GM18519 (cell line): ENCODE measurements at regions not wholly inside any gene's neighbourhood (a gene's known extent, or its start where the extent isn't known, plus 50 kb on each side); places are given as distances from the start of the nearest gene placed in this dataset.
"Not testable (repeated sequence)": the region's sequence is repeated elsewhere in the genome, so short reads cannot be mapped to it uniquely, and the experiment has no call there.

Experiments used
- ATAC-seq: cut with Tn5 transposase; IDR thresholded peaks from one replicate; pipeline ENCODE4 v1.9.1; 2021; ENCODE audit warnings: mild to moderate bottlenecking, moderate library complexity; ENCODE audit not compliant: unreplicated experiment, low FRiP score

DNA sequence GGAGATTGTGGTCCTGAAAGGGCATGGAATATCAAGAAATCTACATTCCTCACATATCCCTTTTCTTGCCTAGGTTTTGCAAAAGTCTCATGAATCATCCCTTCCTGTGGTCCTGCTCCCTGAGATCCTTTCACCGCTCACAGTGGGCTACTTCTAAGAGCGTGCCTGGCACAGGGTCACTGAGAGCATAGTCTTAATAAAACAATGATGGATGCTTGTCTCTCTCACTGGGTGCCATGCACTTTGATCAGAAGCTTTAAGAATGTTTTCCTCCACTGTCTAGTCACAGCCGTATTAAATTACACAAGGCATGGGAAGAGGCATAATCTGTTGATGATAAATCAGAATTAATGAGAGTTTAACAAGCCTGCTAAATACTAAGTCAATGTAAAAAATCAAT lies 269.7 kb upstream of the ATP10A start:
- ATAC-seq: no peak

DNA sequence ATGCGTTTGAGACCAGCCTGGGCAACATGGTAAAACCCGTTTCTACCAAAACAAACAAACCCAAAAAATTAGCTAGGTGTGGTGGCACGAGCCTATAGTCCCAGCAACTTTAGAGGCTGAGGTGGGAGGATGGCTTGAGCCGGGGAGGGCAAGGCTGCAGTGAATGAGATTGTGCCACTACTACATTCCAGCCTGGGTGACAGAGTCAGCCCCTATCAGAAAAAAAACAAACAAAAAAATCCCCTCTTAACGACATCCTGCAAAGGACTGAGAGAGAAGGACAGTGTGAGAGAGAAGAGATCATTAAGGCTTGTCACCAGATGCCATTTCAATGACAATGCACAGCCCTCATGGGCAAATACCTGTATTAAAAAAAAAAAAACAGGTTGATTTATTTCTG lies 266.7 kb upstream of the ATP10A start:
- ATAC-seq: no peak

DNA sequence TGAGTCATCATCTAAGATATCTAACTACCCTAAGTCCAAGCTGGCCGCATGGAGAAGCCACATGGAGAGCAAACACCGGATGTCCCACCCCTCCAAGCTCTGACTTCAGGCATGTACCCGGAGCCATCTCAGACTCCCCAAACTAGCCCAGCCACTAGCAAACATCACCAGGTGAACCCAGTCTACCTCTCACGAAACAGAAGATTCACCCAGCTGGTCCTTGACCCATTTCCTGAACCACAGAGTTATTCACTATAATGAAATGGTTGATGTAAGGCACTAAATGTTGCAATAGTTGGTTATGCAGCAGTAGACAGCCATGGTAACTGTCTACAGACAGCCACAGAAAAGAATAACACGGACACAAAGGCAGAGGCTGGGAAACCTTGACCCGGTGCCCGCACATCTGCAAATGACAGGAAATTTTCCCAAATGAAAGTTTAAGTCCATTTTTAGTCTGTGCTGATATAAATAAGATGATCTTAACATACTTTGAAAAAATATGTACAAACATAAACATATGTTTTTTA lies 265.5 kb upstream of the ATP10A start:
- ATAC-seq: no peak

DNA sequence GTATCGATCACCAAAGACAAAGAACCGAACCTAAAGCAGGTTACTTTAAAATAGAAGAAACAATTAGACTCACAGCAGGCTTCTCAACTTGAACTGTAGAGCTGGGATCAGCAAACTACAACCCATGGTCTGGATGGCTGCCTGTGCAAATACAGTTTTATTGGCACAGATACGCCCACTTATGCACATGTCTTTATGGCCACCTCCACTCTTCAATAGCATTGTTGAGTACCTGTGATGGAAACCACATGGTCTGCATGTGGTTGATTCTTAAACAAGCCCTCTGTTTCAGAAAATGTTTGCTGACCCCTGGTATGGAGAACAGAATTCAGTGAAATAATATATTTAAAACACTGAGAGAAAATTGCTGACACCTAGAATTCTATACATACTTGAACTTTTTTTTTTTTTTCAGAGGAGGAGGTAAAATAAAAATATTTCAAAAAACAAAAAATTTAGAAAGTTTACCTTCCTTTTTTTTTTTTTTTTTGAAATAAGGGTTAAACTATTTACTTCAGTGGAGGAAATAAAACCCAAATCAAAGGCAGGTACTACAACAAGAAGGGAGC lies 263.8 kb upstream of the ATP10A start:
- no peak for ATAC-seq

DNA sequence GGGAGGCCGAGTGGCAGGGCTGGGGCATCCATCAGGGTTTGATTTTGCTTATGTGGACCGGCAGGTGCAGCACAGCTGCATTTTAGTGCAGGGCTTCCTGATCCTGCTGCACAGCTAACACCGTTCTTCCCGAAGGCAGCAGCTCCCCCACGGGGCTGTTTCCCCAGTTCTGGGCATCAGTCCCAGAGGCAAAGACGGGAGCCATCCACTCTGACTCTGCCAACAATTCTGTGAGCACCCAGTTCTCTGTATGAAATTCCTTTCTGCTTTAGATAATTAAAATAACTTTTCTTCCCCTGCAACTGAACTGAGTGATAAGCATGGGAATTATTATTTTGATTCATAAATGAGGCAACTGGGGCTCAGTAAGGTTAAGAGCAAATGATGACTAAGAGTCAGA lies 262.9 kb upstream of the ATP10A start:
- ATAC-seq: no peak

DNA sequence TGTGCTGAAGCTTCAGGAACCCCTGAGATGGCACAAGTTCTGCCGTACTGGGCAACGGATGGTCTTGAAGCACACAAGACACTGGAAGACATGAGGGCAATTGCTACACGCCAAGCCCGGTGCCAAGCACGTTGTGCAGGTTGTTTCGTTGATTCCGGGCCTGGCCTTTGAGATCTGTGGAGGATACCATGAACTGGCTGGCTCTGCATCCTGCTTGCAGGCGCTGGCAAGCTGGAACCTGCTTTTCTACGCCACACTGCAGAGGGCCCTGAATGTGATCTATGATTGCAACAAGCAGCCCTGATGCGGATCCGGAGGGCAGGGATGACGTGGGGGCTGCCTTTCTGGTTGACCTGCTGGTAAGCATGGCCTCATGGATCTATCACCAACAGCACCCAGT lies 262.5 kb upstream of the ATP10A start:
- no peak for ATAC-seq

DNA sequence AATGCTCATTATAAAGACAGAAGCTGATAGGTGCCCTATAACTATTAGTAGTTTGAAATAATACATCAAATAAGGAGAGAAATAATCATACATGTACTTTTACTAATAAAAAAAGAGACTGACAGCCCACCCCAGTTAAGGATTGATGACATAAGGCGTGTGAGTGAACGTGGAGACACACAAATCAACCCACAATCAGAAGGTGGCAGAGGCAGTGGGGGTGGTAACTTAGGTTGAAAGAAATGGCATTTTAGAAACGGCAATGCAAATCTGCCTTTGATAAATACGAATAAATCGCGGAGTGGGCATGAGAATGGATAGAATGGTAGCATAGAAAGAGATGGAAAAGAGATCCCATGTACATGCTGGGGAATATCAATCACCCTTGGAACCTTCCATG lies 256.2 kb upstream of the ATP10A start:
- no peak for ATAC-seq

DNA sequence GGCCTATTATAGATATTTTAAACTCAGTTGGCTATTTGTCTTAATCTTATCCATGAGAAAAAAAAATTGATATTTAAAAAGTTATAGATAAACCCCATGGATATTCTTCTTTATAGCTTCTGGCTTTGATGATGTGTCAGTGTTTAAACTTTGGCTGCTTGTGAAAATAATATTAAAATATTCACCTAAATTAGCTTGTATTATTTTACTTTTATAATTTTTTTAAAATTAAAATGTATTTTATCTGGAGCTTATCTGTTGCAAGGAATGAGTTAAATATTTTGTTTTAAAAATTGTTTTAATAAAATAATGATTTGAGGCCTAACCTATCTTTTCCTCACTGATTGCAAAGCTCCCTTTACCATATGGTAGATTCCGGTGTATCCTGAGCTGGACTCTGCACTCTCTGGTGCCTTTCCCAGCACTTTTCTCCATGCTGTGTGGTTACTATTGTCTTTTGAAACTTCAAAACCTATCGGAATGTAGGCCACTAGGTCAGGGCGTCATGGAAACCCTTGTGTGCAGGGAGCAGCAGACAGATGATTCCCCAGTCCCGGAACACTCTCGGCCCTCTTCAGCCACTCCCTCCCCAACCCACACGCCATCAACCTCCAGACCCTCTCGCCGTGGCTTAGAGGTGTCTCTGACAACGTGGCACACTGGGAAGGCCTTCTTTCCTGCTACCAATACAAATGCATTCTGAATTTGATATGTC lies 252.3 kb upstream of the ATP10A start:
- ATAC-seq: no peak

DNA sequence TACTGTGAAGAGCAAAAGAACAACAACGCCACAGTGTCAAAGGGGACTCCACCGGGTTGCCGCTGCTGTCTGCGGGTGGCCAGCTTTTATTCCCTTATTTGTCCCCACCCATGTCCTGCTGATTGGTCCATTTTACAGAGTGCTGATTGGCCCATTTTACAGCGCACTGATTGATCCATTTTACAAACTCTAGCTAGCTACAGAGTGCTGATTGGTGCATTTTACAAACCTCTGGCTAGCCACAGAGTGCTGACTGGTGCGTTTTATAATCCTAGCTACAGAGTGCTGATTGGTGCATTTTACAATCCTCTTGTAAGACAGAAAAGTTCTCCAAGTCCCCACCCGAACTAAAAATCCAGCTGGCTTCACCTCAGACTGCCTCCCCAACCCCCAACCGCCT lies 251.0 kb upstream of the ATP10A start:
- ATAC-seq: not testable (repeated sequence)

DNA sequence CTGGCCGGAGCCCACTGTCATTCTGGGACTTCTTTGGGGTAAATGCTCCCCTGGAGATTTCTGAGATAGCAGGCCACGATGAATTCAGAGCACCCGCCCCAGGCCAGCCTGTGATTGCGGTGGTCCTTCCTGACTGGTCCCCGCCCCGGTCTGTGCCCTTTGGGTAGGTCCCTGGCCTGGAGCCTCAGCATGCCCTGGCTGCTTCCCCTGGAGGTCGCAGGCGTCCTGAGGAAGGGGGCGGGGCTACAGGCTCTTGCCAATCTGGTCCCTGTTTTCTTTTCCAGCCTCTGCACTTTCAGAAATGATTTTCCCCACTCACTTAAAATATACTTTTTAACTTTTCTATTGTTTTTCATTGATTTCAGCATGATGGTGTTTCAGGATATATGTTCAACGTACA lies 250.2 kb upstream of the ATP10A start:
- no peak for ATAC-seq

DNA sequence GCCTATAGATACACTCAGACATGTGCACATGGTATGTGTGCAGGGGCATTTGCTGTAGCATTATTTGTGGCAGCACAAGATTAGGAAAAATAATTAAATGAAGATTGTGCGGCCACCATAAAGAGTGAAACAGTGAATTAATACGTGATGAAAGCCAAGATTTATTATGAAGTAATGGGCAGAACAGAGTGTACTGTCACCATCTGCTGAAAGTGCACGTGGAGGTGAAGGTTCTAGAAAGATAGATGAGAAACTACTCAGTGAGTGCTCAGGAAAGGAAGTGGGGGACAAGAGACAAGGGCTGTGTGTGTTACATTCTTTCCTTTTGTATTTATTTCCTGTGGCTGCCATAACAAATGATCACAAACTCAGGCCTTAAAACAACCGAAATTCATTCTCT lies 246.1 kb upstream of the ATP10A start:
- no peak for ATAC-seq

DNA sequence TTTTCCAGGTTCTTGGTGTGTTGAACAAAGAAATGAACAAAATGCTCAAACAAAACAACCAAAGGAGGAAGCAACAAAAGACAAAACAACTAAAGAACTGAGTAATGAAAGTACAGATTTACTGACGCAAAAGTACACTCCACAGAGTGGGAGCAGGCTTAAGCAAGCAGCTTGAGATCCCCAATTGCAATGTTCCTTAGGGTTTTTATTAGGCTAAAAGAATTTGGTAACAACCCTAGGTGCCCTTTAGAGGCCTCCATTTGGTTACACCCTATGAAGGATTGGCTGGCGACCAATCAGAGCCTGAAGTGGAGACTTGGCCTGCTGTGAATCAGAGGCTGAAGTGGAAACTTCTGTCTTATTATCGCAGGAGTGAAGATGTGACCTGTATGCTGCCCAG lies 243.4 kb upstream of the ATP10A start:
- no peak for ATAC-seq

DNA sequence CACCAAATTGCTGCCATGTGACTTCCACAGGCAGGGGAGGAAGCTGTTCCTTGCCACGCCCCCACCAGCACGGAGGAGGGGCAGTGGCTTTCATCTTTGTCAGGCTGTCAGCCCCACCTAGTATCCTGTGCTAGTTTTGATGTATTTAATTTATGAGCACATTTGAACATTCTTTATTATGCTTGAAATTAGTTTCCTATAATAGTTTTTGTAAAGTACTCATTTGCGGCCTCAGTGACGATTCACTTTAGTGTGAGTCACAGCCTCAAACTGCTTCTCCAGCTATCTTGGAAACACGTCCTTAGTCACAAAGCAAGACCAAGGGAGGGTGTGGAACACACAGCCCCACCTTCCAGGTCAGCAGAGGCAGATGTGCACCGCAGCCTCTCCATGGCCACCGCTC lies 239.9 kb upstream of the ATP10A start:
- ATAC-seq: no peak

DNA sequence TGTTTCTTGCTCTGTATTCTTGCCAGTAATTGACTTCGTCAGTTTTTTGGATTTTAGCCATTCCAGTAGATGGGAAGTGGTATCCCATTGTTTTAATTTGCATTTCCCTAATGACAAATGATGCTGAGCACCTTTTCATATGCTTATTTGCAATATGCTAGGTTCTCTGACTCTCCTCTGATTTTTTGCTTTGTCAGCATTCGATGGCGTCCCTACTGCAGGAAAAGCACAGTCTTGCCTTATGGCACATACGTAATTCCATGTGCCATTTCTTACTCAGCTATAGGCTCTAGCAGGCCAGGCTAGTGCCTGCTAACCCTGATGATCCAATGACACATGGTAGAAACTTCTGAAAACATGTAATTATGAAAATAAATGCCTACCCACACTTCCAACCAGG lies 239.2 kb upstream of the ATP10A start:
- no peak for ATAC-seq

DNA sequence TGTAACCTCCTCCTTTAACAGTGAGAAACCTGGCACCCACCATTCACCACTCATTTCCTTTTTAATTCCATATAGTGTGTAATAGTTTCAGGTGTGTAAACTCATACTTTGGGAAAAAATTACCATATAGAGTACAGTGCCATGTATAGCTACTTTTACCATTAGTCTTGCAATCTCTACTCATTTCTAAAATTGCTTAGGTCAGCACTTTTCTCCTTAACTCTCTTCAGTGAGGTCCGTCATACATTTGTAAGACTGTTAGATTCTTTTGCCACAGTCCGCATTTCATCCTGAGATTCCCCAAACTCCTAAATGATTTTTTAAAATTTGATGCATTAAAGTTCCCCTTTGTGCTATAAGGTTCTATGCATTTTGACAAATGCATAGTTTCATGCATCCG lies 238.3 kb upstream of the ATP10A start:
- no peak for ATAC-seq

DNA sequence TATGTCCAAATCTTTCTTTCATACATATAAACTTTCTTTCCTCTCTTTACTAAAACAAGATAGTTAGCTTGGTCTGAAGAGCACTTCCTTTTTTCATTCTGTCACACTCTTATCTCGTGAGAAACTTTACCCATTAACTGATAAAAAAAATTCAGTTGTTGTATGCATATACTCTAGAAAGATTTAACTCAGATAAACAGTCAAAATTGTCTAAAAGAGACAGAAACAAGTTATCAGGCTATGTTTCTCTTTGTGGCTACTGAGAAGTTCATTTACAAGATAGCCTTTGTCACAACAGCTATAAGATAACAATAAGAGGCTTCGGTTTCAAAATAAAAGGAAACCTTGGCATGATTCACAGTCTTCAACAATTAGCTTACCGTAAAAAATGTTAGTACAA lies 235.7 kb upstream of the ATP10A start:
- ATAC-seq: no peak

DNA sequence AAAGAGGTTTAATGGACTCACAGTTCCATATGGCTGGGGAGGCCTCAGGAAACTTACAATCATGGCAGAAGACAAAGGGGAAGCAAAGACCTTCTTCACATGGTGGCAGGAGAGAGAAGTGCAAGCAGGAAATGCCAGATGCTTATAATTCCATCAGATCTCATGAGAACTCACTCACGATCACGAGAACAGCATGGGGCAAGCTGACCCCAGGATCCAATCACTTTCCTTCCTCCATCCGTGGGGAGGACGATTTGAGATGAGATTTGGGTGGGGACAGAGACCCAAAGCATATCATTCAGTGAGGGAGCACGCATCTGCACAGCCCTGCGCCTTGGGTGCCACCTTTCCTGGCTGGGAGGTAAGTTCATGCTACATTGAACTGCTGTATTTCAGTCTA lies 234.1 kb upstream of the ATP10A start:
- ATAC-seq: no peak

DNA sequence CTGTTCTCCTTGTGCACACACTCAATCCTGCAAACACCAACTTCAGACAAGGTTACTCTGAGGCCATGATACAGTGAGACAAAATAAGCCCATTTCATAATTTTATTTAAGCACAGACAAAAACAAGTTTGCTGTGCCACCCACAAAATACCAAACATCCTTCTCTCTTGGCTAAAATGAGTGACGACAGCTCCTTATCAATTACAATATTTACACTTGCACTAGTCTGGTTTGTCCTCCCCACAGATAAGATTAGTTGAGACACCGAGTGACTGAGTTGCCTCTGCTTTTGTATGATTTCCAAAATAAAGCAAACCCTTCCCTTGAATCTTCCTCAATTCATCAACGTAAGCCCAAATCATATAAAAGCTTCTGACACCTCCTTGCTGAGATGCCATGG lies 233.5 kb upstream of the ATP10A start:
- ATAC-seq: no peak

DNA sequence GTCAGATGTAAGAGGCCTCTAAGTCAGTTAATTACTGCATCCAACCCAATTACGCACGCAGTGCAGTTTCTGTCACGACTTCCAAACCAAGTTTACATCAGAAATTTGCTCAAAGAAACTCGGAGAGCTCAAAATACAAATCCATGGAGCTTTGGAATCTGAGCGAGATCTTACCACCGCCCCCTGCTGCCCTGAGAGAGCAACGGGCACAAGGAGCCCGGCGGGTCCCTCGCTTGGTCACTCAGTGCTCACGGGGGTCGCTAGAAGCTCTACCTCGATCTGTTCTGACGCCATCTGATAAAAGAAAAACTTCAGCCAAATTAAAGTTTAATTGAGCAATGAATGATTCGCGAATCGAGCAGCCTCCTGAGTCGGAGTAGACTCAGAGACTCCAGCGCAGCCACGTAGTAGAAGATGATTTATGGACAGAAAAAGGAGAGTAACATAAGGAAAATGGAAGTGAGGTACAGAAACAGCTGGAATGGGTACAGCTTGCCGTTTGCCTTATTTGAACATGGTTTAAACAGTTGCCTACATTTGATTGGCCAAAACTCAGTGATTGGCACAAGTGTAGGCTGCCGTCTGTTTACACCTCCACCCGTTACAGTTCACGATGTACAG lies 232.7 kb upstream of the ATP10A start:
- ATAC-seq: no peak

DNA sequence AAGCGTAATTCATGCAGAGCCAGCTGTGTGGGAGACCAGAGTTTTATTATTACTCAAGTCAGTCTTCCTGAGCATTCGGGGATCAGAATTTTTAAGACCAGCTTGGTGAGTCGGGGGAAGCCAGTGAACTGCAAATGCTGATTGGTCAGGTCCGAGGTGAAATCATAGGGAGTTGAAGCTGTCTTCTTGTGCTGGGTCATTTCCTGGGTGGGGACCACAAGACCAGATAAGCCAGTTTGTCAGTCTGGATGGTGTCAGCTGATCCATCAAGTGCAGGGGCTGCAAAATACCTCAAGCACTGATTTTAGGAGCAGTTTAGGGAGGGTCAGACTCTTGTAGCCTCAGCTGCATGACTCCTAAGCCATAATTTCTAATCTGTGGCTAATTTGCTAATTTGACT lies 228.1 kb upstream of the ATP10A start:
- no peak for ATAC-seq

DNA sequence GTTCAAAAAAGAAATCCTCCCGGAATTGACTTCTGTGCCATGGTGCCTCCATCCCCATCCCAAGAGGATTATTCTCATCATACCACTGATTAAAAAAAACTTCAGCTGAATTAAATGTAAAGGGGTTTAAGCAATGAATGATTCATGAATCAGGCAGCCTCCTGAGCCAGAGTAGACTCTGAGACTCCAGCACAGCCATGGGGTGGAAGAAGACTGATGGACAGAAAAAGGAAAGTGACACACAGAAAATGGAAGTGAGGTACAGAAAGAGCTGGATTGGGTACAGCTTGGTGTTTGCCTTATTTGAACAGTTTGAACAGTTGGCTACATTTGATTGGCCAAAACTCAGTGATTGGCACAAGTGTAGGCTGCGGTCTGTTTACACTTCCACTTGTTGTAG lies 224.8 kb upstream of the ATP10A start:
- ATAC-seq: no peak

DNA sequence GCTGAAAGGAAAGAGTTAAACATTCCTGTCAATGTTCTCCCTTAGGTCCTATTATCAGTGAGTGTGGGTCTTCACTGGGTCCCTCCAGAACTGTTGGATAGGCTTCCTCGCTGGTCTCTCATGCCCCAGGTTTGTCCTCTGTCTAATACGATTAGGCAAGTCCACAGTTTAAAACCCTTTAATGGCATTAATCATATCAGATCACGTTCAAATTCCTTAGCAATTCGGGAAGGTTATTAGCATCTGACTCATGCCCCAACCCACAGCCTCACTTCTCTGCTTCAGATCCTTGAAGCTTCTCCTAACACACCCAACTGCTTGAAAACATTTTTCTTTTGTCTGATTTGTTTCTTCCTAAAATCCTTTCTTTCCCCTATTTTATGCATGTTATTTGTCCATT lies 224.3 kb upstream of the ATP10A start:
- no peak for ATAC-seq
